ENCODE measurements at regions not wholly inside any gene's neighbourhood (a gene's known extent, or its start where the extent isn't known, plus 50 kb on each side); places are given as distances from the start of the nearest gene placed in this dataset.

- TF ChIP-seq, protein P1, sequence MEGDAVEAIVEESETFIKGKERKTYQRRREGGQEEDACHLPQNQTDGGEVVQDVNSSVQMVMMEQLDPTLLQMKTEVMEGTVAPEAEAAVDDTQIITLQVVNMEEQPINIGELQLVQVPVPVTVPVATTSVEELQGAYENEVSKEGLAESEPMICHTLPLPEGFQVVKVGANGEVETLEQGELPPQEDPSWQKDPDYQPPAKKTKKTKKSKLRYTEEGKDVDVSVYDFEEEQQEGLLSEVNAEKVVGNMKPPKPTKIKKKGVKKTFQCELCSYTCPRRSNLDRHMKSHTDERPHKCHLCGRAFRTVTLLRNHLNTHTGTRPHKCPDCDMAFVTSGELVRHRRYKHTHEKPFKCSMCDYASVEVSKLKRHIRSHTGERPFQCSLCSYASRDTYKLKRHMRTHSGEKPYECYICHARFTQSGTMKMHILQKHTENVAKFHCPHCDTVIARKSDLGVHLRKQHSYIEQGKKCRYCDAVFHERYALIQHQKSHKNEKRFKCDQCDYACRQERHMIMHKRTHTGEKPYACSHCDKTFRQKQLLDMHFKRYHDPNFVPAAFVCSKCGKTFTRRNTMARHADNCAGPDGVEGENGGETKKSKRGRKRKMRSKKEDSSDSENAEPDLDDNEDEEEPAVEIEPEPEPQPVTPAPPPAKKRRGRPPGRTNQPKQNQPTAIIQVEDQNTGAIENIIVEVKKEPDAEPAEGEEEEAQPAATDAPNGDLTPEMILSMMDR (IDR thresholded peaks at IDR 0.05; ENCODE audit: low read length): no peak
- TF ChIP-seq EZH2 (IDR thresholded peaks at IDR 0.05; ENCODE audit: borderline replicate concordance, low read length): no peak
Measured at GRCh38 chr10:52645187-52645758, 127.3 kb downstream of the MBL2 start.
